Breast epithelium (tissue), 4 donors: ENCODE measurements at regions not wholly inside any gene's neighbourhood (a gene's known extent, or its start where the extent isn't known, plus 50 kb on each side); places are given as distances from the start of the nearest gene placed in this dataset.

Source experiments
- DNase-seq, 2 donors: peaks; one replicate each; pipeline ENCODE4 v3.0.0-alpha.2; 2019; ENCODE audit warnings: low spot score in 2 of 2
- H3K27ac ChIP-seq, 2 donors: fragments of 200-600 bp; sonication (generic) in 1 of 2; one replicate each; pipeline ENCODE4 v1.5.1; 2016 to 2019; ENCODE audit warnings: mild to moderate bottlenecking in 1 of 2
- H3K27me3 ChIP-seq, 2 donors: fragments of 200-600 bp; sonication (generic) in 1 of 2; one replicate each; pipeline versions ENCODE4 v1.5.1 to v1.6.0; 2017 to 2019; ENCODE audit warnings: control low read depth in 1 of 2, mild to moderate bottlenecking in 1 of 2
- H3K36me3 ChIP-seq: fragments of 200-600 bp; one replicate; pipeline ENCODE4 v1.5.1; 2019
- H3K4me1 ChIP-seq, 2 donors: fragments of 200-600 bp; sonication (generic); one replicate each; pipeline ENCODE4 v1.5.1; 2016 to 2019; ENCODE audit warnings: control low read depth in 1 of 2
- H3K4me3 ChIP-seq, 3 donors: fragments of 200-600 bp; sonication (generic); 1 replicate in 2 of 3; 2 replicates in 1 of 3; pipeline ENCODE4 v1.5.1; 2016 to 2019; ENCODE audit warnings: mild to moderate bottlenecking in 3 of 3, moderate library complexity in 2 of 3
- H3K9me3 ChIP-seq, 2 donors: fragments of 200-600 bp; sonication (generic) in 1 of 2; one replicate each; pipeline ENCODE4 v1.5.1; 2016 to 2019; ENCODE audit warnings: control low read depth in 1 of 2
- CTCF ChIP-seq, 3 donors: fragments of 450-650 bp; IDR thresholded peaks; one replicate each; pipeline ENCODE4 v1.5.1; 2016 to 2017; ENCODE audit warnings: antibody characterized with exemption in 3 of 3, mild to moderate bottlenecking in 3 of 3, moderate library complexity in 3 of 3
- POLR2A ChIP-seq: fragments of 450-650 bp; IDR thresholded peaks from one replicate; pipeline ENCODE4 v1.6.1; 2016; ENCODE audit warnings: antibody characterized with exemption, mild to moderate bottlenecking, moderate library complexity
- POLR2AphosphoS5 ChIP-seq, 3 donors: sonication (generic); formaldehyde crosslinking; IDR thresholded peaks; one replicate each; pipeline ENCODE4 v1.6.1; 2017; ENCODE audit warnings: antibody characterized with exemption in 3 of 3
- intact Hi-C: fragments of 100-400 bp; cut with DNase I; formaldehyde crosslinking; loops from one replicate; pipeline ENCODE4 v1.15.1; 2023; ENCODE audit warnings: low total_unique reads

DNA sequence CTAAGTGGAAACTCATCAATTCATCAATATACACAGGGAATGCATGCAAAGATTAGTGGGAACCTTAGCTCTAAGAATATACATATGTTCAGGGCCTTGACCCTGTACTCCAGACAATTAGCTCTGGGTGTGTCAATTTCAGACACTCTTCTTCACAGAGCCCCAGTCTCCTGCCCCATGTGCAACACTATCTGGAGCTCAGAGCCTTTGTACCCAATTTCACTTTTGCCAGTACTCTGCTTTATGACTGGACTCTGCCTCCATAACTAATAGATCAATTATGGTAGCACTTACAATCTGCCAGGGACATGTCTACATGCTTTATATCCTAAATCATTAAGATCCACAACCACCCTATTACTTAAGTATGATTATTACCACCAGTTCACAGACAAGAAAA is 152.5 kb upstream of the PLEKHG7 start:
- Histone ChIP-seq H3K36me3 (no peaks in the 10 kb centered on the region), H3K27ac (no peak overlapping the region), H3K9me3 (no peaks in the 10 kb centered on the region), H3K4me1 (peaks cover 0 to 7% of the 10 kb centered on the region in 2 donors), H3K4me3 (no peak overlapping the region), H3K27me3 (no peaks in the 10 kb centered on the region)
- TF ChIP-seq CTCF (IDR thresholded peaks at IDR 0.05) (no peak), POLR2AphosphoS5 (IDR thresholded peaks at IDR 0.05) (no peak), POLR2A (no peak)
- intact Hi-C loops: loop anchor here (10.0 kb wide), 1 partner anchor 45 kb away; no protein-coding TSS in a partner anchor
- no peak for DNase-seq

- no peak overlapping the region for H3K27ac ChIP-seq
- no peaks in the 10 kb centered on the region for H3K9me3 ChIP-seq
- H3K27me3 ChIP-seq: no peaks in the 10 kb centered on the region
- intact Hi-C loops: no loop called here
- TF ChIP-seq POLR2AphosphoS5 (IDR thresholded peaks at IDR 0.05) (no peak), CTCF (IDR thresholded peaks at IDR 0.05) (no peak), POLR2A (no peak)
- peaks cover 0 to 7% of the 10 kb centered on the region in 2 donors for H3K4me1 ChIP-seq
- H3K4me3 ChIP-seq: no peak overlapping the region
- DNase-seq: no peak
- H3K36me3 ChIP-seq: no peaks in the 10 kb centered on the region
Observed at GRCh38 chr12:92549516-92549915, 153.3 kb upstream of the PLEKHG7 start.

DNA sequence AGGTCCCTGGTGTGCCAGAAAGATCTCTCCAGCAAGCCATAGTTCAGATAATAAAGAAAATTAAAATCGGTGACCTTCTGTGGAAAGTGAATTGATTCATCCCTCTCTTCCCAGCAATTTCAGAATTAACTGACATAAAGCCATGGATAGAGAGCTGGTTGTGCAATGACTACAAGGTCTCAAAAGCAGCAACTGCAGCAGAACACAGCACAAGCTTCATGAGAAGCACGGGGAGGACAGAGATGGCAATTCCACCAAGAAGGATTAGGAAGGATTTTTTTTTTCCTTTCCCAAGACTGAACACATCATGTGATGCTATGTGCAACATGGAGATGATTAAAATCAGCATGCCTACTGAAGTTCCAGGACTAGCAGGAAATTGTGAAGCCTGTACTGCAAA is 154.9 kb upstream of the PLEKHG7 start:
- no peaks in the 10 kb centered on the region for H3K9me3 ChIP-seq
- H3K4me1 ChIP-seq: peaks cover 0 to 3% of the 10 kb centered on the region in 2 donors
- no peaks in the 10 kb centered on the region for H3K36me3 ChIP-seq
- no peak overlapping the region for H3K4me3 ChIP-seq
- no peak for TF ChIP-seq POLR2A
- TF ChIP-seq CTCF (IDR thresholded peaks at IDR 0.05): no peak
- TF ChIP-seq POLR2AphosphoS5 (IDR thresholded peaks at IDR 0.05): no peak
- H3K27me3 ChIP-seq: no peaks in the 10 kb centered on the region
- peak overlapping the region in 1 of 2 donors; percentile 65 for H3K27ac ChIP-seq
- intact Hi-C loops: no loop called here
- DNase-seq: no peak

GRCh38 chr12:92547420-92547819 is 155.4 kb upstream of the PLEKHG7 start:
- H3K27me3 ChIP-seq: no peaks in the 10 kb centered on the region
- H3K4me1 ChIP-seq: peaks cover 0 to 3% of the 10 kb centered on the region in 2 donors
- intact Hi-C loops: no loop called here
- no peak for TF ChIP-seq POLR2AphosphoS5 (IDR thresholded peaks at IDR 0.05)
- no peak for TF ChIP-seq POLR2A
- TF ChIP-seq CTCF (IDR thresholded peaks at IDR 0.05): no peak
- no peak for DNase-seq
- no peaks in the 10 kb centered on the region for H3K36me3 ChIP-seq
- no peaks in the 10 kb centered on the region for H3K9me3 ChIP-seq
- H3K4me3 ChIP-seq: no peak overlapping the region
- peak overlapping the region in 1 of 2 donors; percentile 65 for H3K27ac ChIP-seq

GRCh38 chr12:92546635-92547348 is 156.0 kb upstream of the PLEKHG7 start:
- peak overlapping the region in 1 of 2 donors; percentile 65 for H3K27ac ChIP-seq
- peaks cover 0 to 3% of the 10 kb centered on the region in 2 donors for H3K4me1 ChIP-seq
- no peaks in the 10 kb centered on the region for H3K9me3 ChIP-seq
- no peaks in the 10 kb centered on the region for H3K27me3 ChIP-seq
- no peak overlapping the region for H3K4me3 ChIP-seq
- intact Hi-C loops: no loop called here
- no peak for DNase-seq
- TF ChIP-seq POLR2A (no peak), POLR2AphosphoS5 (IDR thresholded peaks at IDR 0.05) (no peak), CTCF (IDR thresholded peaks at IDR 0.05) (no peak)
- no peaks in the 10 kb centered on the region for H3K36me3 ChIP-seq
